DMS153 (cell line): ENCODE measurements at regions not wholly inside any gene's neighbourhood (a gene's known extent, or its start where the extent isn't known, plus 50 kb on each side); places are given as distances from the start of the nearest gene placed in this dataset.

Experiments used
- DNase-seq: peaks from one replicate; lab custom pipeline; 2025; lab: John Stamatoyannopoulos, UW

GRCh38 chr6:113562248-113562647 is 294.9 kb upstream of the MARCKS start:
- no peak for DNase-seq

GRCh38 chr6:113564371-113565171 is 292.6 kb upstream of the MARCKS start:
- peak; percentile 95 for DNase-seq

- DNase-seq: no peak
Measured at GRCh38 chr6:113565306-113565705, 291.8 kb upstream of the MARCKS start.

- no peak for DNase-seq
Measured at GRCh38 chr6:113570161-113570560, 287.0 kb upstream of the MARCKS start.

GRCh38 chr6:113570641-113571040 is 286.5 kb upstream of the MARCKS start:
- DNase-seq: no peak

GRCh38 chr6:113574147-113574546 is 283.0 kb upstream of the MARCKS start:
- DNase-seq: peak; percentile 30

GRCh38 chr6:113576310-113576709 is 280.8 kb upstream of the MARCKS start:
- no peak for DNase-seq

- no peak for DNase-seq
Measured at GRCh38 chr6:113578691-113579090, 278.5 kb upstream of the MARCKS start.

GRCh38 chr6:113584767-113585166 is 272.4 kb upstream of the MARCKS start:
- peak; percentile 44 for DNase-seq

- DNase-seq: no peak
Measured at GRCh38 chr6:113585246-113585645, 271.9 kb upstream of the MARCKS start.

GRCh38 chr6:113586413-113587077 is 270.6 kb upstream of the MARCKS start:
- no peak for DNase-seq

- DNase-seq: peak; percentile 59
Measured at GRCh38 chr6:113587078-113587699, 270.0 kb upstream of the MARCKS start.

- DNase-seq: no peak
Measured at GRCh38 chr6:113588646-113589045, 268.5 kb upstream of the MARCKS start.

GRCh38 chr6:113591896-113592827 is 265.0 kb upstream of the MARCKS start:
- peak; percentile 55 for DNase-seq

GRCh38 chr6:113594726-113595125 is 262.4 kb upstream of the MARCKS start:
- DNase-seq: no peak

GRCh38 chr6:113595911-113596376 is 261.2 kb upstream of the MARCKS start:
- peak; percentile 46 for DNase-seq

GRCh38 chr6:113596387-113597230 is 260.5 kb upstream of the MARCKS start:
- DNase-seq: peak; percentile 89

GRCh38 chr6:113597231-113597583 is 259.9 kb upstream of the MARCKS start:
- no peak for DNase-seq

GRCh38 chr6:113598786-113599185 is 258.4 kb upstream of the MARCKS start:
- DNase-seq: no peak

- DNase-seq: no peak
Measured at GRCh38 chr6:113599444-113599843, 257.7 kb upstream of the MARCKS start.
